Sigmoid colon (tissue), 3 donors: ENCODE measurements at regions not wholly inside any gene's neighbourhood (a gene's known extent, or its start where the extent isn't known, plus 50 kb on each side); places are given as distances from the start of the nearest gene placed in this dataset.

Source experiments
- CTCF ChIP-seq, 4 experiments: fragments of 450-650 bp in 3 of 4; fragments of 200-600 bp in 1 of 4; IDR thresholded peaks; one replicate each; pipeline ENCODE4 v1.5.1; 2016 to 2019; ENCODE audit warnings: antibody characterized with exemption in 4 of 4, mild to moderate bottlenecking in 3 of 4, moderate library complexity in 2 of 4
- POLR2A ChIP-seq, 2 donors: fragments of 450-650 bp; IDR thresholded peaks; one replicate each; pipeline ENCODE4 v1.6.1; 2016; ENCODE audit warnings: antibody characterized with exemption in 2 of 2, mild to moderate bottlenecking in 2 of 2, moderate library complexity in 2 of 2

GRCh38 chr1:56113679-56114078 is 465.7 kb downstream of the PLPP3 start:
- TF ChIP-seq POLR2A (IDR thresholded peaks at IDR 0.05) (no peak), CTCF (IDR thresholded peaks at IDR 0.05) (no peak)
